HL-60 (cell line): ENCODE measurements at regions not wholly inside any gene's neighbourhood (a gene's known extent, or its start where the extent isn't known, plus 50 kb on each side); places are given as distances from the start of the nearest gene placed in this dataset.

Source experiments
- DNase-seq, 2 experiments: peaks; one replicate each; pipeline ENCODE4 v3.0.0-alpha.2; 2010 to 2020; ENCODE audit warnings: low read depth in 1 of 2, low spot score in 1 of 2
- H3K27ac ChIP-seq: fragments of 250-450 bp; sonication (Bioruptor Pico); replicated peaks from 2 replicates; pipeline ENCODE4 v1.5.1; 2020; ENCODE audit warnings: mild to moderate bottlenecking, moderate library complexity
- H3K27me3 ChIP-seq: fragments of 250-450 bp; sonication (Bioruptor Pico); 2 replicates; pipeline ENCODE4 v1.5.1; 2021; ENCODE audit warnings: mild to moderate bottlenecking, moderate library complexity; ENCODE audit not compliant: insufficient read depth, poor library complexity, severe bottlenecking
- H3K4me3 ChIP-seq: replicated peaks from 2 replicates; pipeline ENCODE4 v1.5.1; 2011; ENCODE audit warnings: mild to moderate bottlenecking, control low read depth, low read length; ENCODE audit not compliant: insufficient read depth
- CTCF ChIP-seq: IDR thresholded peaks from one replicate; pipeline ENCODE4 v1.5.1; 2011; ENCODE audit warnings: low read length, control low read depth, inconsistent platforms; ENCODE audit not compliant: insufficient read depth
- GABPA ChIP-seq: IDR thresholded peaks from 2 replicates; pipeline ENCODE4 v1.6.1; 2012; ENCODE audit warnings: low read depth
- POLR2AphosphoS5 ChIP-seq: IDR thresholded peaks from 2 replicates; pipeline ENCODE4 v1.6.1; 2012; ENCODE audit warnings: low read depth
- REST ChIP-seq: IDR thresholded peaks from 2 replicates; pipeline ENCODE4 v1.6.1; 2012; ENCODE audit warnings: low read depth; ENCODE audit not compliant: insufficient replicate concordance
- SPI1 ChIP-seq: IDR thresholded peaks from 2 replicates; pipeline ENCODE4 v1.6.1; 2012; ENCODE audit warnings: low read depth, mild to moderate bottlenecking, borderline replicate concordance

GRCh38 chr4:74669702-74670101 is 124.6 kb downstream of the BTC start:
- TF ChIP-seq GABPA (no peak), SPI1 (no peak), CTCF (no peak), POLR2AphosphoS5 (no peak), REST (no peak)
- Histone ChIP-seq H3K4me3 (no peak overlapping the region), H3K27me3 (peaks cover 4% of the 10 kb centered on the region), H3K27ac (no peak overlapping the region)
- DNase-seq, result no peak

GRCh38 chr4:74670583-74670982 is 123.7 kb downstream of the BTC start:
- TF ChIP-seq POLR2AphosphoS5 (no peak), GABPA (no peak), CTCF (no peak), SPI1 (no peak), REST (no peak)
- Histone ChIP-seq H3K27me3 (peaks cover 4% of the 10 kb centered on the region), H3K4me3 (no peak overlapping the region), H3K27ac (no peak overlapping the region)
- no peak for DNase-seq

- TF ChIP-seq SPI1 (no peak), CTCF (peak; percentile 64)
- Histone ChIP-seq H3K4me3 (no peak overlapping the region), H3K27ac (no peak overlapping the region), H3K27me3 (peaks cover 4% of the 10 kb centered on the region)
- DNase-seq, result peak in 1 of 2 experiments; percentile 66
Measured at GRCh38 chr4:74671080-74671698, 123.1 kb downstream of the BTC start.

- no peak overlapping the region for H3K4me3 ChIP-seq
- H3K27ac ChIP-seq, result no peak overlapping the region
- no peak for TF ChIP-seq CTCF
- peak; percentile 27 for TF ChIP-seq GABPA
- TF ChIP-seq REST, result no peak
- no peak for TF ChIP-seq POLR2AphosphoS5
- no peak for TF ChIP-seq SPI1
- DNase-seq, result no peak
- H3K27me3 ChIP-seq, result no peaks in the 10 kb centered on the region
Measured at GRCh38 chr4:74674750-74675149, 119.6 kb downstream of the BTC start.
